ENCODE measurements at regions not wholly inside any gene's neighbourhood (a gene's known extent, or its start where the extent isn't known, plus 50 kb on each side); places are given as distances from the start of the nearest gene placed in this dataset.
"Not testable (repeated sequence)": the region's sequence is repeated elsewhere in the genome, so short reads cannot be mapped to it uniquely, and the experiment has no call there.

DNA sequence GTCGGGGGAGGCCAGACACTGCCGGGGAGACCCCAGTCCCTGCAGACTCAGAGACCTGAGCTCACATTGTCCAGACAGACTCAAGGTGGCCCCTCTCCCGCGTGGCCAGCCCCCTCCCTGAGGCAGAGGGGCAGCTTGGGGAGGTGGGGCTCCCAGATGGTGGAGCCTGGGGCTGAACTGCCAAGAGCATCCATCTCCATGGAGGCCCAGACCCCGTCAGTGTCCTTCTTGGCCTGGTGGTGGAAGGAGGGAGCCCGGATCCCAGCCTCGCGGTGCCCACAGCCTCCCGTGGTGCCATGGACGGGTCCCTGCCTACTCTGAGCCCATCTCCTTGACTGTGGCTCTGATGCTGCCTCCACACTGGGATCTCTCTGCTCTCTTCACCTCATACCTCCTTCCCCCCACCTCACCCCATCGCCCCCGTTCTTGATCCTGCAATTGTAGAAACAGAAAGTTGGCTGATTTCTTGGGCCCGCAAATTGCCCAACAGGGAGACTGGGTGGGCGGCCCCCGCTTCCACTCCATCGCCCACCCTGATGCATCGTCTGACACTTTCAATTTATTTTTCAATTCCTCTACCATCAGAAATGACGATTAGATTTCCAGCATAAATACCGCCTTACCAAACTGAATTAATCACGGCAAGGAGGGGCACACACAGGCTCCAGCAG is 348.9 kb downstream of the MATN1 start:
- DNase-seq: no peak

DNA sequence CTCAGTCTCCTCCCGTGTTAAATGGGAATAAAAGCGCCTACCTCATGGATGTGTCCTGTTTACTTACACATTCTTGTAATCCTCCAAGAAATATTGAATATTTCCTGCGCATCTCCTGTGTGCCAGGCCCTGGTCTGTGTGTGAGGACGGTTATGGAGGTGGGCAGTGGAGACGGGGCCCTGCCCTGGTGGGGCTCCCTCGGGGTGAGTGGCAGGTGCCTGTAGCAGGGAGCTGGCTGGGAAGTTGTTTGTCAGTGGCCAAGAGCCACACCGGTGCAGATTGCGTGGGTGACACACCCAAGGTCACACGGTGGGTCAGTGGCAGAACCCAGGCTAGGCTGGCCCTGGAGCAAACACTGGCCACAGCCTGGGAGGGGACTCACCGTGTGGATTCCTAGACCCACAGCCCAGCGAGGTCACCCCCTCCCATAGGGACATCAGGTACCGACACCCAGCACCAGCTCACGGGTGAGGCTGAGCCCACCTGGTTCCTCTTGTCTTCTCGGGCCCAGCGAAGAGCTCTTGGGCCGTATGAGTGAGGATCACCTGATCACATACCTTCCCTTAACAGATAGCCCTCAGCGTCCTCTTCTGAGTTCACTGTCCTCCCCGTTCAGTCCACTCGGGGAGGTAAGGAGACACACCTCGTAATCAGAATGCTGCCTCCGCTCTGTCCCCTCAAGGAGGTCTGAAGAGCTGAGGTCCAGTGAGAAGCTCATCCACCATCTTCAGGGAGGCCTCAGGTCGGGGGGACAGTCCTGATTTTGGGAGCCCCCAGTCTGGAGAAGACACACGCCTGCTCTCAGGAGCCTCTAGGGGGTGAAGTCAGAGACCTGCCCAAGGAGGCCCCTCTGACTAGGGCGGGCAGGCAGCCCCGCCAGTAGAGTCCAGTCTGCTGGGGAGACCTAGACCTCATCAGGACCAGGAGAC is 349.6 kb downstream of the MATN1 start:
- no peak for DNase-seq

DNA sequence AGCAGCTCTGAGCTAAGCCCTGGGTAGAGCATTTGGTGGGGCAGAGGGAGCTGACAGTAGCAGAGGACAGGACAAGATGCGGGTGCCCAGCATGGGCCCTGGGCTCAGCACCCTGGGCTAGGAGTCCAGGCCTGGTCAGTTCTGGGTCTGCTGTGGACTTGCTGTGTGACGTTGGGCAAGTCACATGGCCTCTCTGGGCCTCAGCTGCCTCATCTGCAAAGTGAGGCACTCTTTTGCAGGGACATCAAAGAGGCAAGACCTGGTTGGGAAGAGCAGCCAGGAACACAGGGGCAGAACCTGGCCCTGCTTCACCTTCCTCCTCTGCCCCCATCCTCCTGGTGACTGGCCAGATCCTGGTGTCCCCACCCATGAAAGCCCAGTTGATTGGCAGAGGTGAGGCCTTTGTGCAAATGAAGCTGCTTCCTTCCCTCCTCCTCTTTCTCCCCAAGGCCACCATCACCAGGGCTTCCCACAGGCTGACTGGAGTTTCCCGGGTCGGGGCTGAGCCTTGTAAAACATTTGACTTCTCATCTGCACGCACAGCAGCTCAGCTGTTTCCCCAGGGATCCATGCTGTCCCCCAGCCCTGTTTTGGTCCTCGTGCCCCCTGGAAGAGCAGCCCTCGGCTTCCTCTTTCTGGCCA is 350.5 kb downstream of the MATN1 start:
- no peak for DNase-seq

DNA sequence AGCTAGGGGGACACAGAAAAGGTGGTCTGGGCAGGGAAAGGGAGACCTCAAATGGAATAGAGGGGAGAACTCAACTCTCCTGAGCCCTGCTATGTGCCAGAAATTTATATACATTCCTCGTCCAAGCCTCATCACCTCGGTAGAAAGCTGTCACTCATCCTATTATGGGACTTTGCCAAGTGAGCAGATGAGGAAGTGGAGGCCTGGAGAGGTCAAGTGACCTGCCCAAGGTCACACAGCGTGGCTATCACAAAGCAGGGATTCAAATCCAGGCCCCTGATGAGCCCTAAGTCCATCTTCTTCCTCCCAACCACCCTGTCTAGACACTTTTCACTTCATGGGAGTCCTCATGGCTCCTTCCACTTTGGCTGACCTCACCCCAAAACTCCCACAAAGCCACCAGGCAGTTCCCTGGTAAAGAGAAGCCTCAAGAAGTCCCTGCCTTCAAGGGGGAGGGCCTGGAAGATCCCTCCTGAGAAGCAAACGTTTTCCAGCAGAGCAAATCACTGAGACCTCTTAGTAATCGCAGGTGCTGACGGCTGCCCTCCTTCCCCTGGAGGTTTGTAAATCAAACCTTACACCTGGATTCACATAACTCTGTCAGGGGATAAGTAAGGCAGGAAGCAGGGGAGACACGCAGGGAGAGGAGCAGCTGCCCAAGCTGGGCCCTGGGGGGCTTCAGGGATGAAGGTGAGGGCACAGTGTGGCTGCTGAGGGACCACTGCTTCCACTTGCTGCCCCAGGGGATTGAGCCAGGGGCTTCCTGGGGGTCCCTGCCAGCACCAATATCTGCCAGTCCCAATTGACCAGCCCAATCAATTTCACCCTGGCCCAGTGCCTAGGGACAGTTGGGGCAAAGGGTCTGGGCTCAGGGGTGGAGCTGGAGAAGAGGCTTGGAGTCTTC is 351.2 kb downstream of the MATN1 start:
- DNase-seq: no peak

DNA sequence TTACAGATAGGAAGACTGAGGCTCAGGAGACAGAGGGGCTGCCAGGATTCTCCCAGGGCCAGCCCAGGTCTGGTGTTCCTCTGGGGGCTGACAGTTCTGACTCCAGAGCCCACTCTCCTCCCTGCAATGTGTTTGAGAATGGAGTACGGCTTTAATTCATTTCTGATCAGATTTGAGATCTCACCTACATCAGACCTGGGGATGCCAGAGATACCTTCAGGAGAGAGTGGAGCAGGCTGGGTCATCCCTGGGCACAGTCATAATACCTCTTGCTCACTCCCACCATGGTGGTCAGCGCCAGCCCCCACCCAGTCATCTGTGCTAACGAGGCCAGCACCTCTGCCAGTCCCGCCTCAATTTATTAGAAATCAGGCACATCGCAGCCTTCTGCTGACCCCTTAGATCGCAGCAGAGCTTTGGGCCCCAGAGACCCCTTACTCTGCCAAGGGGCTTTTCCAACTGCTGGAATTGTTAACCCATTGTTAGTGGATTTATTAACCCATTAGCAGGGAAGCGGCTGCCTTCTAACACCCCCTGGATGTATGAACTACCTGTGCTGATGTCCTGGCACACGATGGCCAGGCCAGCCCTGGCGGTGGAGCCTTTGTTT is 352.1 kb downstream of the MATN1 start:
- DNase-seq: no peak

DNA sequence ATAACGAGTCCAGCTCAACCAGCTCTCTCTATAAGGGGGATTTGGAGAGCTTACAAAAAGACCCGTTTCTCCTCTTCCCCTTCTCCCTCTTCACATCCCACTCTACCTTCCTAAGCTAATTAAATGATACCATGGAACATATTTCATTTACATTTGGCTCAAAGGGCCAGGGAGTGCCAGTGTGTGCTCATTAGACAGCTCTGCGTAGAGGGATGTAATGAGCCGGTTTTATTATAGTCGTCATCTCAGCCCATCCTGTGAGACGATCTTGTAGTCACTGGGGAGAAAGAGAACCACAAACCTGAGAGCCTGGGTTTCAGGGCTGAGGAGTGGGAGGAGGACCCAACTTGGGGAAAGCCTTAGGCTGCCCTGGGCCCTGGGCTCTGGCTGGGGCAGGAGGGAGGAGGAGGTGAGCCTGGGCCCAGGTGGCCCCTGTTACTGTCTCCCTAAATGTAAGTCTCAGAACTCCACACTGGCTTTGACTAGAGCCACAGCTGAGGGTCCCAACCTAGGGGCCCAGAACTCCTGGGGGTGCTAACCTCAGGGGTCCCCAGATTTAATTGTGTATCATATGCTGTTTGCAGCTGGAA is 354.6 kb downstream of the MATN1 start:
- DNase-seq: no peak

DNA sequence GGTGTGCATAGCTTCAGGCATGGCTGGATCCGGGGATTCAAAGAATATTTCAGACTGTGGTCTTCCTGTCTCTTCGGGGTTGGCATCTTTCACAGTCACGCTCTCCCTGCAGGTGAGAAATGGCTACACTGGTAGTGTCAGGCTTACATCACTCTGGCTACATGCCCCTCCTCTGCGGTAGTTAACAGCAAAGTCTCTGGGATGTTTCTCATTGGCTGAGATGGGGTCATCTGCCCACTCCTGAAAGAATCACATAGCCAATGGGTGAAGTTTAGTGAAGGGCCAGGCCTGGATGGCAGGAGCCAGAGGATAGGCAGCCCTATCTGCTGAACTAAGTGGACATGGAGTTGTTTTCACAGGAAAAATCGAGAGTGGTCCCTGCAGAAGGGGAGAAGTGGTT is 356.5 kb downstream of the MATN1 start:
- DNase-seq: no peak

DNA sequence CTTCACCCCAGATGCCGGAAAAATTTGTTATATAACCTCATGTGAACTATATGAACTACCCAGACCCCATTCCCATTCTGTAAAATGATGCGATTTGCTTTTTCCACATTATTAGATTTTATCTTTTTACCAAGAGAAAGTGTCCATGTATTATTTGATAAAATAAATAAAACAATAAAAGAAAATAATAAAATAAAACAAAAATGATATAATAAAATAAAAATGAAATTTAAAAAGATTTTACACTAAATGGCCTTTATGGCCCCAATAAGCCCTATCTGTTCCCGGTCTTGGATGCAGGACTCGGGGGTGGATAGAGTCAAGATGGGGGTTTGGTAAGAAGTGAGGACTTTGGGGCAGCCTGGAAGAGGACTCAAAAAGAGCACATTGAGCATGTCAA is 357.2 kb downstream of the MATN1 start:
- DNase-seq: no peak

GRCh38 chr1:30365596-30365995 is 357.8 kb downstream of the MATN1 start:
- no peak for DNase-seq

DNA sequence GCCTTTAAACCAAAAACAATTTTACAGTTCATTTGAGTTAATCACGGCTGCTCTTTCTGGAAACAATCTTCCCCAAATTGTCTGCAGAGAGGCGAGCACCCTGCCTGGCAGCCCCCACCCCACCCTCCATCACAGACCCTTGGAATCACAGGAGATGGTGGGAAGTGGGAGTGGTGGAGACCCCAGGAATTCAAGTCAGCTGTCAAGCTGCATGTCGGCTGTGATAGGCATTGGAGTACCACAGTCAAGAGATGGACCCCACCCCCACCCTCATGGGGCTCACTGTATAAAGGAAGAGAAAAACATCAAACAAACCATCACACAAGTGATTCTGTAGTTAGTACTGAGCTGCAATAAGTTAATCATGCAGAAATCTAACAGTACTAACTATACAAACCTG is 360.4 kb downstream of the MATN1 start:
- DNase-seq: no peak

DNA sequence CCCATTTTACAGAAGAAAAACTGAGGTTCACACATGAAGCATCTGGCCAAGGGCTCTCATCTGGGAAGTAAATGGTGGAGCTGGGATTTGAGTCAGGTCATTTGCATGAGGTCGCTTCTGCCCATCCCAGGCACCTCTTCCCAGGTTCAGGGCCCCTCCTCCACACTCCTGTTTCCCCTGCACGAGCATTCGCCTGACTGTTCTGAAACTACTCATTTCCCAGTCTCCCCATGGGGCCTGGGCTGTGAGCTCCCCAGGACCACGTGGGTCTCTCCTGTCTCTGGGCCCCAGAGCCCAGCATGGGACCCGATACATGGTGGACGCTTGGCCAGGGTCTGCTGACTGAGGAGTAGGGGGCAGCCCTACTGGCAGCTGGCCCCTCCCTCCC is 360.8 kb downstream of the MATN1 start:
- DNase-seq: no peak

- not testable (repeated sequence) for DNase-seq
Measured at GRCh38 chr1:30361890-30362602, 361.3 kb downstream of the MATN1 start.

DNA sequence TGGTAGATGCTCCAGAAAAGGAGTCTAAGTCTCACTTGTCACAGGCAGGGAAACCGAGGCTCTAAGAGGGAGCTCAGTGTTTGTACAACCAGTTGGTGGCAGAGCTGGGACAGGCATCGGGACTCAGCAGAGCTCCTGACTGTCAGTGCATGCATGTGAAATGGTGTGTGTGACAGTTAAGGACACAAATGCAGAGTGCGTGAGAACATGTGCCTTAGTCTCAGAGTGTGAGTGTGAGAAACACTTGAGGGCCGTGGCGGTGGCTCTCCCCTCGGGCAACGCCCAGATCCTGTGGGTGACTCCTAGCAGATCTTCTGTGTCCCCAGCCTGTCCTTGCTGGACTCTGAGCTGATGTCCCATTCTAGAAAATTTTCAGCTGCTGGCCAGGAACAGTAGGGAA is 362.6 kb downstream of the MATN1 start:
- DNase-seq: no peak

GRCh38 chr1:30360281-30360680 is 363.1 kb downstream of the MATN1 start:
- DNase-seq: no peak

- DNase-seq: no peak
Measured at GRCh38 chr1:30359539-30360220, 363.7 kb downstream of the MATN1 start.

DNA sequence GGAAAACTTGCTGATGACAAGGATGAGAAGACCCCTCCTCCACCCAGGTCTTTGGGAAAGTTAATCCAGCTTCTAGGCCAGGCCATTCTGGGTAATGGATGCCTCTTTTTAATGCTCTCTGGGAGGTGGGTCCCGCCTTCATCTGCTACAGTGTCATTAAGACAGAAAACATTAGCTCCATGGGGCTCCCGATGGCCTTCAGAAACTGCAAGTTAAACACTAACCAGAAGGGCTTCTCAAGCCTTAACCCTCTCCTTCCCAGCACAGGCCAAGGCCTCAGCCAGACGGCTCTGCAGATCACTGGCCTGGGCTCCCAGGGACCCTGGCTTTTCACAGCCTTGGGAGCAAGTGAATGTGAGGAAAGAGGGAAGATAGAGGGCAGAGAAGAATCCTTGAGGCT is 364.9 kb downstream of the MATN1 start:
- no peak for DNase-seq

DNA sequence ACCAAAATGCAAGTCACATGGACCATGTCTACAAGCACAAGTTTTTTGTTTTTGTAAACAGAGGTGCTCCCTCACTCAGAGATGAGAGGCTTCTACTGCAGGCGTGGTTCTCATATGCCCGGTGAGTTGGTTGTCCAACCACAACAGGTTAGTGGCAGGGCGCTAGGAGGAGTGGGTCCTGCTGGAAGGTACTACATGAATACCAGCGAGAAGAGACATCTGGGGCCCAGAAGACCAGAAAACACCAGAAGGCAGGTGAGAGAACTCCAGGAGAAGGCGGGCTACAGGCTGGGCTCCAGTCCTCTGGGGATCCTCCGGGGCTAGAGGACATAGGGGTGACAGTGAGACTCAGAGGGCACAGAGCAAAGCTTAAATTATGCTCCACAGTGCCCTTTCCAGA is 366.5 kb downstream of the MATN1 start:
- DNase-seq: no peak

DNA sequence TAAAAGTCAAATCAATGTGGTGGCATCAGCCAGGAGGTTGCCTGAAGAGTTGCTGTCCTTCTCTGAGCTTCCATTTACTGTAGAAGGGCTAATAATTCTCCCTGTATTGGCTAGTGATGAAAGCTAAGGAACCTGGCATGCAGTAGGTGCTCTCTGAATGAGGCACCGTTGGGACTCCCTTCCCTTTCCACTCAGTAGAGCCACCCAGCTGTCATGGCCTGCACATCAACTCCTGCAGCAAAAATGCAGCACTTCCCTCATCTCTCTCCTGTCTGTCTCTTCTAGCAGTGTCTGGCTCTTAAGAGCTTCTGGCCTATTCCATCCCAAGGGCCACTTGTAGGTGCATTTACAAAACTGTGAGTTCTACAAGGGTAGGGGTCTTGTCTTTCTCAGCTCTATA is 369.0 kb downstream of the MATN1 start:
- no peak for DNase-seq

- DNase-seq: no peak
Measured at GRCh38 chr1:30353637-30354036, 369.7 kb downstream of the MATN1 start.

GRCh38 chr1:30348147-30348546 is 375.2 kb downstream of the MATN1 start:
- no peak for DNase-seq

All from EL (cell line).